ENCODE measurements at regions not wholly inside any gene's neighbourhood (a gene's known extent, or its start where the extent isn't known, plus 50 kb on each side); places are given as distances from the start of the nearest gene placed in this dataset.

DNA sequence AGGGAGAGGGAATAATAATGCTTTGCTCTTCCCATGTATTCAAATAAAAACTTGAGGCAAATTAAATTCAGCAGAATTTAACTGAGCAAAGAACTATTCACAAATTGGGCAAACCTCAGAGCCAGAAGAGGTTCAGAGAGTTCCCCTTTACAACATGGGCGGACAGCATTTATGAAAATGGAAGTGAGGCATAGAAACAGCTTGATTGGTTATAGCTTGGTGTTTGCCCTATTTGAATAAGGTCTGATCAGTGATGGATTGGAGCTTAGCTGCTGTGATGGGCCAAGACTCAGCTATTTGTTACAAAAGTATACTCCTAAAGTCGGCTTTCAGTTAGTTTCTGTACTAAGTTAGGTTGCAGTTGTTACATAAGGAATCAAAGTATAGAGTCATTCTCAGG, 63.0 kb downstream of the TMEM100 start:
- TF ChIP-seq FOXA1 (IDR thresholded peaks at IDR 0.05) (no peak), JUND (IDR thresholded peaks at IDR 0.05) (no peak), YY1 (IDR thresholded peaks at IDR 0.05) (no peak), SP1 (IDR thresholded peaks at IDR 0.05) (no peak), RAD21 (IDR thresholded peaks at IDR 0.05) (no peak), TAF1 (conservative IDR thresholded peaks at IDR 0.05) (no peak), EGR1 (IDR thresholded peaks at IDR 0.05; ENCODE audit: low read depth in 2 of 2) (no peak), GABPA (IDR thresholded peaks at IDR 0.05 in 1 of 2, conservative IDR thresholded peaks at IDR 0.05 in 1 of 2) (no peak)
- TF ChIP-seq, protein P1, sequence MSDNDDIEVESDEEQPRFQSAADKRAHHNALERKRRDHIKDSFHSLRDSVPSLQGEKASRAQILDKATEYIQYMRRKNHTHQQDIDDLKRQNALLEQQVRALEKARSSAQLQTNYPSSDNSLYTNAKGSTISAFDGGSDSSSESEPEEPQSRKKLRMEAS (IDR thresholded peaks at IDR 0.05) = no peak
- TF ChIP-seq, protein P2, sequence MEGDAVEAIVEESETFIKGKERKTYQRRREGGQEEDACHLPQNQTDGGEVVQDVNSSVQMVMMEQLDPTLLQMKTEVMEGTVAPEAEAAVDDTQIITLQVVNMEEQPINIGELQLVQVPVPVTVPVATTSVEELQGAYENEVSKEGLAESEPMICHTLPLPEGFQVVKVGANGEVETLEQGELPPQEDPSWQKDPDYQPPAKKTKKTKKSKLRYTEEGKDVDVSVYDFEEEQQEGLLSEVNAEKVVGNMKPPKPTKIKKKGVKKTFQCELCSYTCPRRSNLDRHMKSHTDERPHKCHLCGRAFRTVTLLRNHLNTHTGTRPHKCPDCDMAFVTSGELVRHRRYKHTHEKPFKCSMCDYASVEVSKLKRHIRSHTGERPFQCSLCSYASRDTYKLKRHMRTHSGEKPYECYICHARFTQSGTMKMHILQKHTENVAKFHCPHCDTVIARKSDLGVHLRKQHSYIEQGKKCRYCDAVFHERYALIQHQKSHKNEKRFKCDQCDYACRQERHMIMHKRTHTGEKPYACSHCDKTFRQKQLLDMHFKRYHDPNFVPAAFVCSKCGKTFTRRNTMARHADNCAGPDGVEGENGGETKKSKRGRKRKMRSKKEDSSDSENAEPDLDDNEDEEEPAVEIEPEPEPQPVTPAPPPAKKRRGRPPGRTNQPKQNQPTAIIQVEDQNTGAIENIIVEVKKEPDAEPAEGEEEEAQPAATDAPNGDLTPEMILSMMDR (IDR thresholded peaks at IDR 0.05; ENCODE audit: low read depth, low read length, missing input control) = no peak
- TF ChIP-seq, protein P3, sequence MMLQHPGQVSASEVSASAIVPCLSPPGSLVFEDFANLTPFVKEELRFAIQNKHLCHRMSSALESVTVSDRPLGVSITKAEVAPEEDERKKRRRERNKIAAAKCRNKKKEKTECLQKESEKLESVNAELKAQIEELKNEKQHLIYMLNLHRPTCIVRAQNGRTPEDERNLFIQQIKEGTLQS (IDR thresholded peaks at IDR 0.05) = no peak

All from liver (tissue), 3 donors.